WERI-Rb-1 (cell line): ENCODE measurements at regions not wholly inside any gene's neighbourhood (a gene's known extent, or its start where the extent isn't known, plus 50 kb on each side); places are given as distances from the start of the nearest gene placed in this dataset.

ENCODE experiments used
- DNase-seq: peaks from one replicate; pipeline ENCODE4 v3.0.0-alpha.2; 2020
- H3K27ac ChIP-seq: fragments of 250-450 bp; sonication (Bioruptor Pico); 2 replicates; pipeline ENCODE4 v1.5.1; 2020; ENCODE audit warnings: mild to moderate bottlenecking, moderate library complexity
- H3K27me3 ChIP-seq: fragments of 250-450 bp; sonication (Bioruptor Pico); 2 replicates; pipeline ENCODE4 v1.5.1; 2021; ENCODE audit warnings: mild to moderate bottlenecking, low read depth, moderate library complexity; ENCODE audit not compliant: insufficient read depth, severe bottlenecking
- H3K36me3 ChIP-seq: fragments of 250-450 bp; sonication (Bioruptor Pico); 2 replicates; pipeline ENCODE4 v1.5.1; 2020; ENCODE audit warnings: mild to moderate bottlenecking, moderate library complexity
- H3K4me3 ChIP-seq: 2 replicates; pipeline ENCODE4 v1.5.1; 2011; ENCODE audit warnings: low read depth, mild to moderate bottlenecking, control low read depth, low read length
- H3K9me3 ChIP-seq: fragments of 250-450 bp; sonication (Bioruptor Pico); 2 replicates; pipeline ENCODE4 v1.5.1; 2021; ENCODE audit warnings: mild to moderate bottlenecking, moderate library complexity; ENCODE audit not compliant: severe bottlenecking
- TF ChIP-seq, protein P1 (sequence below): IDR thresholded peaks from 2 replicates; pipeline ENCODE4 v1.5.1; 2011; ENCODE audit warnings: low read depth, mild to moderate bottlenecking, control low read depth, inconsistent platforms, low read length

DNA sequence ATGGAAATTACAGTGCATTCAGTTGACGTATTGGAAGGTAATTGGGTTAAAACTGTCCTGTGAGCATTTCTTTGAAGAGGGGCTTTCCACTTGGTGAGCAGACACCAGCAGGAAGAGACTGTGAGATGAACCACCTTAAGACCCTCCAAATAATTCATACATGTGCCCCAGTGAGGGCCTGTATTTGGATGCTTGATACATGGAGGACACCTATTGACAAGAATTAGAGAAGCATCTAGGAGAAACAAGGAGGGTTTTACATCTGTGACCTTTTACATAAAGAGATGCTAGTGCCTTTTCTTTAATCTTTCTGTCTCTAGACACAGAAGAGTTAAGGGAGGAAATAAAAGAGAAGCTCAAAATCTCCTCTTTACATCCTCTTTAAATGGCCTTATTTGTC lies 1115.3 kb upstream of the IGFBP7 start:
- Histone ChIP-seq H3K4me3 (no peak overlapping the region), H3K27ac (no peak overlapping the region), H3K9me3 (no peaks in the 10 kb centered on the region), H3K27me3 (no peaks in the 10 kb centered on the region), H3K36me3 (no peaks in the 10 kb centered on the region)
- DNase-seq = no peak
- TF ChIP-seq, protein P1, sequence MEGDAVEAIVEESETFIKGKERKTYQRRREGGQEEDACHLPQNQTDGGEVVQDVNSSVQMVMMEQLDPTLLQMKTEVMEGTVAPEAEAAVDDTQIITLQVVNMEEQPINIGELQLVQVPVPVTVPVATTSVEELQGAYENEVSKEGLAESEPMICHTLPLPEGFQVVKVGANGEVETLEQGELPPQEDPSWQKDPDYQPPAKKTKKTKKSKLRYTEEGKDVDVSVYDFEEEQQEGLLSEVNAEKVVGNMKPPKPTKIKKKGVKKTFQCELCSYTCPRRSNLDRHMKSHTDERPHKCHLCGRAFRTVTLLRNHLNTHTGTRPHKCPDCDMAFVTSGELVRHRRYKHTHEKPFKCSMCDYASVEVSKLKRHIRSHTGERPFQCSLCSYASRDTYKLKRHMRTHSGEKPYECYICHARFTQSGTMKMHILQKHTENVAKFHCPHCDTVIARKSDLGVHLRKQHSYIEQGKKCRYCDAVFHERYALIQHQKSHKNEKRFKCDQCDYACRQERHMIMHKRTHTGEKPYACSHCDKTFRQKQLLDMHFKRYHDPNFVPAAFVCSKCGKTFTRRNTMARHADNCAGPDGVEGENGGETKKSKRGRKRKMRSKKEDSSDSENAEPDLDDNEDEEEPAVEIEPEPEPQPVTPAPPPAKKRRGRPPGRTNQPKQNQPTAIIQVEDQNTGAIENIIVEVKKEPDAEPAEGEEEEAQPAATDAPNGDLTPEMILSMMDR = no peak

DNA sequence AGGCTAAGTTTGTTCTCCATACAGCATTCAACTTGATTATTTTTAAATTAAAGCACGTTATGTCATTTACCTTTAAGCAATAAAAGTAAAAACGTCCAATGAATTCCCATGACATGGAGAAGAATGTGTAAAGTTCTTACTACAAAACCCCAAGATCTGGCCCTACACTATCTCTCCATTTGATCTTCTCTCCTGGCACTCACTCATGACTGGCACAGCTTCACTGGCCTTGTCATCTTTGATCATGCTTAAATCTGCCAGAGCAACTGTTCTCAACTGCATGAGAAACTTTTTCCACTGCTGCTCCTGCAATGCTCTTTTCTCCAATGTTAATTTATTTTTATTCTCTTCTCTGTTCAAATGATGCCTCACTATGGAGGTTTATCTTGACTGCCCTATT lies 1109.0 kb upstream of the IGFBP7 start:
- Histone ChIP-seq H3K36me3 (no peaks in the 10 kb centered on the region), H3K27me3 (no peaks in the 10 kb centered on the region), H3K9me3 (no peaks in the 10 kb centered on the region), H3K27ac (no peak overlapping the region), H3K4me3 (no peak overlapping the region)
- TF ChIP-seq, protein P1 = no peak
- DNase-seq = no peak

DNA sequence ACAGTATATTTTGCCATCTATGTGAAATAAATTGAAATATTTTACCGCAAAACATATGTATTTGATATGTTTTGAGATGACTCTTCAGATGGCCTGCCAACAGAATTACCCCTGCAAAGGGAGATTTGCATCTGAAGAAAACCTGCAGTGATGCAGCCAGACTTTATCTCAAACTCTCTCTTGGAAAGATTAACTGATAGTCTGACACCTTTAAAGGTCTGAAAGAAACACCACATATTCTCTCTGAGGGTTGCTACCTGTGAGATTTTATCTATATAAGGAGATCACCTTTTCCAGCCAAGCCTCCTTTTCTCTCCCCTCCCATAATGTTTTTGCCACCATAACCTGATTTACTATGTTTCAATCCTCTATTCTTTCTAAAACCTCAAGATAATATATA lies 1106.3 kb upstream of the IGFBP7 start:
- Histone ChIP-seq H3K36me3 (no peaks in the 10 kb centered on the region), H3K27me3 (no peaks in the 10 kb centered on the region), H3K27ac (no peak overlapping the region), H3K9me3 (no peaks in the 10 kb centered on the region), H3K4me3 (no peak overlapping the region)
- TF ChIP-seq, protein P1 = no peak
- no peak for DNase-seq

DNA sequence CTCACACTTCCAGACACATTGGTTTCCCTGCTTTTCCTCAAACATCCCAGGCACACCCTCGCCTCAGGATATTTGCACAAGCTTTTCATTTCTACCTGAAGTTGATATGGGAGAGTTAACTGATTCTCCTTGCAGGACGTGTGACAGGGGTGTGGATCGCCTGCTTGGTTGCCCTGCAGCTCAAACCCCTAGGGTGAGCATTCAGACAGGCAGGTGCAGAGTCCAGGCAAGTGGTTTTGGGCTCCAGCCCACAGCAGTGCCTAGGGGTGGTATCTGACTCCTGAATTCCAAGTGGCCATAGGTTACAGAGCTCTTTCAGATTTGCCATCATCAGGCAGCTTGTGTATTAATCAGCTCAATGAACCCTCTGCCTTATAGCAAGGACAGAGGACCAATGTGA lies 1104.2 kb upstream of the IGFBP7 start:
- Histone ChIP-seq H3K36me3 (no peaks in the 10 kb centered on the region), H3K4me3 (no peak overlapping the region), H3K27me3 (no peaks in the 10 kb centered on the region), H3K27ac (no peak overlapping the region), H3K9me3 (no peaks in the 10 kb centered on the region)
- TF ChIP-seq, protein P1 = no peak
- no peak for DNase-seq

DNA sequence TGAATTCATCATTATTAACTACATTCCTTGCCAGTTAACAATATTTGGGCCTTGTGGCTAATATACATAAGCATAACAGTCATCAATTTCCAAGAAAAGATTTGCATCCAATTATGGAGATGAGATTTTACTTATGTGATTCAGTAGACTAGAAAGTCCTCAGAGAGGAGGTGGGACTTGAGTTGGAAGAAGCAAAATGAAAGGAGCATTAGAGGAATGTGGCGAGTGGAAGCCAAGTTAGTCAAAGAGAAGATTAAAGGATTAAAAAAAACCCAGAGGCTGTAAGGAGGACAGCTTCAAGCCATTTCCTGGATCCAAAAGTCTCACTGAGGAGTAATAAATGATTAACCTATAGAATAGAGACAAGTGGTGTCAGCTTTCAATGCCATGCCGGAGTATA lies 1099.4 kb upstream of the IGFBP7 start:
- no peak overlapping the region for H3K4me3 ChIP-seq
- no peaks in the 10 kb centered on the region for H3K27me3 ChIP-seq
- DNase-seq = no peak
- H3K36me3 ChIP-seq = no peaks in the 10 kb centered on the region
- H3K9me3 ChIP-seq = no peaks in the 10 kb centered on the region
- no peak overlapping the region for H3K27ac ChIP-seq
- TF ChIP-seq, protein P1 = no peak

DNA sequence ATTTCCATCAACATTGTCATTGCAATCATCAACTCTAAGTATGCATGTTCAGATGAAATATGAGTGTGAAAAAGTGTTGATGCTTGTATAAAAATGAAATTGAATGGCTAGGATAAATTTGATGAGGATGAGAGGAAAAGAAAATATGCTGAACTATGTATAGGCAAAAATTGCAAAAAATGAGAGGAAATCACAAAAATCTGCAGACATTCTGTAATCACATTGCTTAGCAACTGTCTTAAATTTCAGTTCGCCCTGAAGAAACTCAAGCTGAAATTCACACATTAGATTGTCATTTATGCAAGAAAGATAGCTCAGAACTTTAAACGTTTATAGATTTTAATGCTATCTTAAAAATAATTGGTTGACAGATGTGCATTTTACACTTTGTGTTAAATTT lies 1098.8 kb upstream of the IGFBP7 start:
- H3K9me3 ChIP-seq = no peaks in the 10 kb centered on the region

More for the DNA sequence above, 1098.8 kb upstream of the IGFBP7 start:
- Histone ChIP-seq H3K4me3 (no peak overlapping the region), H3K27ac (no peak overlapping the region), H3K27me3 (no peaks in the 10 kb centered on the region), H3K36me3 (no peaks in the 10 kb centered on the region)
- no peak for DNase-seq
- TF ChIP-seq, protein P1 = no peak
